ENCODE measurements at regions not wholly inside any gene's neighbourhood (a gene's known extent, or its start where the extent isn't known, plus 50 kb on each side); places are given as distances from the start of the nearest gene placed in this dataset.
"Not testable (repeated sequence)": the region's sequence is repeated elsewhere in the genome, so short reads cannot be mapped to it uniquely, and the experiment has no call there.

DNA sequence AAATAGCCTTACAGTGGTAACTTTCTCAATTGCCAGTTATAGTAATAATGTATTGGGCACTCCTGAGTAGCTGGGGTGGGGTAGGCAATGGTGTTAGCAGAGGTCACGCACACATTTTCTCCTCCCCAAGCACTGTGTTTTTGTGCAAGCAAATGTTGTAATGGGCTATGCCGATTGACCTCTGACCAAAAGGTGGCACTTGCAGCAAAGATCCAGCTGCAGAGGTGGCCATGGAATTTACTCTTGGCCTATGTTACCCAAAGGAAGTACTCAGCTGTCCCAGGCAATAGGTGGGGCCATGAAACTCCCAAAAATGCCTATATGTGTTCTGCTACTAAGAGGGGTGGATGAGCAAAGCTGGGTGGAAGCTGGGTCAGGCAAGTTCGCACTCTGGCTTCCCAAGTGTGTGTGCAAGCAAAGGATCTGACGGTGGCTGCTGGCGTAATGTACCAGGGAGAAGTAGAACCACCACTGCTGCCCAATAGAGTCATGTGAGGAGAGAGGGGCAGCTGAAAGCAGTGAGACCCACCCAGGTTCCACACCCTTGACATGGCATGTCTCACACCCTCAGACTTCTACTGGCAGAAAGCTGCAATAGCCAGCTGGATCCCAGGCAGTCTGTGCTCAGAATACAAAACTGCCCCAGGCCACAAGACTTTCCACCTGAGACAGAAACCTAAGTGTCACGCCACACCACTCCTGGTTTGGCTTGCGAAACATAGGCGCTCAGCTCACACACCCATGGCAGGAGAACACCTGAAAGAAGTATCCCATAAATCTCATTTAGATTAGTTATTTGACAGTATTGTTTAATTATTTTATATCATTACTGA is 353.3 kb upstream of the EMCN start:
- H3K27ac Mint-ChIP-seq, result no peak overlapping the region
- no peaks in the 10 kb centered on the region for H3K4me1 Mint-ChIP-seq (ENCODE audit: low read depth)
- peaks cover 23% of the 10 kb centered on the region for H3K27me3 Mint-ChIP-seq (ENCODE audit: low read depth)
- no peaks in the 10 kb centered on the region for H3K36me3 Mint-ChIP-seq (ENCODE audit: low read depth)
- no peak overlapping the region for H3K4me3 Mint-ChIP-seq
- intact Hi-C loops (cut with micrococcal nuclease), result no loop called here
- CTCF ChIA-PET, result no interaction called here
- no peak for DNase-seq
- peaks cover 3% of the 10 kb centered on the region for H3K9me3 Mint-ChIP-seq

DNA sequence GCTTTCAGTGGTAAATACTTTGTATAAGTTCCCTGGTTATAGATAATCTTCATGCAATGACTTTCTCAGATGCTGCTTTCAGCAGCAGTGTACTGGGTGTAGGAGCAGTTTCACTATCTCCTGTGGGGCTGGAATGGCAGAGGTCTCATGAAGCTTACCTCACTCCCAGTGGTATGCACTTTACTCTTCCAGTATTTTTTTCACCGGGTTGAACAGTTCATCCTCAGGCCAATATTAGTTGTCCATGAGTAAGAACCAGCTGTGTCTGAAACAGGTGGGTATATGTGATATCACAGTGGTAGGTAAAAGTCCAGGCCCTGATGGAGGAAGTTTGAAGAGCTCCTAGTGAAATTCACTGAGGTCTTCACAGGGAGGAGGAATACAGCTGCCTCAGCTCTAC is 351.5 kb upstream of the EMCN start:
- Mint-ChIP-seq H3K4me3 (no peak overlapping the region), H3K27me3 (ENCODE audit: low read depth) (peaks cover 26% of the 10 kb centered on the region), H3K4me1 (ENCODE audit: low read depth) (no peaks in the 10 kb centered on the region), H3K27ac (no peak overlapping the region), H3K36me3 (ENCODE audit: low read depth) (no peaks in the 10 kb centered on the region), H3K9me3 (peaks cover 13% of the 10 kb centered on the region)
- intact Hi-C loops (cut with micrococcal nuclease), result no loop called here
- CTCF ChIA-PET, result no interaction called here
- DNase-seq, result no peak

DNA sequence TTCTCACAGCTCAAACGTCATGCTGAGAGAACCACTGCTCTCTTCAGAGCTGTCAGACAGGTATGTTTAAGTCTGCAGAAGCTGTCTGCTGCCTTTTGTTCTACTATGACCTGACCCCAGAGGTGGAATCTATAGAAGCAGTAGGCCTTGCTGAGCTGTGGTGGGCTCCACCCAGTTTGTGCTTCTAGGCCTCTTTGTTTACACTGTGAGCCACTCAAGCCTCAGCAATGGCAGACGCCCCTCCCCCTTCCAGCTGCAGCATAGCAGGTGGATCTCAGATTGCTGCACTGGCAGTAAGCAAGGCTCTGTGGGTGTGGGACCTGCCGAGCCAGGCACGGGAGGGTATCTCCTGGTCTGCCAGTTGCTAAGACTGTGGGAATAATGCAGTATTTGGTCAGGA is 350.5 kb upstream of the EMCN start:
- H3K4me3 Mint-ChIP-seq; DNase-seq; intact Hi-C loops (cut with micrococcal nuclease); CTCF ChIA-PET; H3K27ac Mint-ChIP-seq; H3K36me3 Mint-ChIP-seq (ENCODE audit: low read depth); H3K4me1 Mint-ChIP-seq (ENCODE audit: low read depth): not testable (repeated sequence)
- Mint-ChIP-seq H3K27me3 (ENCODE audit: low read depth) (peaks cover 26% of the 10 kb centered on the region), H3K9me3 (peaks cover 13% of the 10 kb centered on the region)

GRCh38 chr4:100852326-100852725 is 334.5 kb upstream of the EMCN start:
- H3K36me3 Mint-ChIP-seq (ENCODE audit: low read depth), result no peaks in the 10 kb centered on the region
- no peak for DNase-seq
- H3K9me3 Mint-ChIP-seq, result no peaks in the 10 kb centered on the region
- no peaks in the 10 kb centered on the region for H3K4me1 Mint-ChIP-seq (ENCODE audit: low read depth)
- intact Hi-C loops (cut with micrococcal nuclease), result no loop called here
- no peak overlapping the region for H3K27ac Mint-ChIP-seq
- no peak overlapping the region for H3K4me3 Mint-ChIP-seq
- CTCF ChIA-PET, result no interaction called here
- peaks cover 2% of the 10 kb centered on the region for H3K27me3 Mint-ChIP-seq (ENCODE audit: low read depth)

GRCh38 chr4:100849319-100849718 is 331.5 kb upstream of the EMCN start:
- no peak overlapping the region for H3K4me3 Mint-ChIP-seq

GRCh38 chr4:100848841-100849240 is 331.0 kb upstream of the EMCN start:
- CTCF ChIA-PET, result interaction anchor here (1.2 kb wide), 1 partner anchor 32 kb away, joined by 3 read pairs; no protein-coding TSS in a partner anchor
- peak; percentile 26 for DNase-seq
- Mint-ChIP-seq H3K27me3 (ENCODE audit: low read depth) (peaks cover 2% of the 10 kb centered on the region), H3K4me1 (ENCODE audit: low read depth) (no peaks in the 10 kb centered on the region), H3K4me3 (no peak overlapping the region), H3K36me3 (ENCODE audit: low read depth) (no peaks in the 10 kb centered on the region), H3K27ac (no peak overlapping the region), H3K9me3 (no peaks in the 10 kb centered on the region)
- intact Hi-C loops (cut with micrococcal nuclease), result no loop called here

More at GRCh38 chr4:100849319-100849718, 331.5 kb upstream of the EMCN start:
- Mint-ChIP-seq H3K27me3 (ENCODE audit: low read depth) (peaks cover 2% of the 10 kb centered on the region), H3K27ac (no peak overlapping the region), H3K9me3 (no peaks in the 10 kb centered on the region), H3K36me3 (ENCODE audit: low read depth) (no peaks in the 10 kb centered on the region), H3K4me1 (ENCODE audit: low read depth) (no peaks in the 10 kb centered on the region)
- no peak for DNase-seq
- CTCF ChIA-PET, result interaction anchor here (1.2 kb wide), 1 partner anchor 33 kb away, joined by 3 read pairs; no protein-coding TSS in a partner anchor
- intact Hi-C loops (cut with micrococcal nuclease), result no loop called here

DNA sequence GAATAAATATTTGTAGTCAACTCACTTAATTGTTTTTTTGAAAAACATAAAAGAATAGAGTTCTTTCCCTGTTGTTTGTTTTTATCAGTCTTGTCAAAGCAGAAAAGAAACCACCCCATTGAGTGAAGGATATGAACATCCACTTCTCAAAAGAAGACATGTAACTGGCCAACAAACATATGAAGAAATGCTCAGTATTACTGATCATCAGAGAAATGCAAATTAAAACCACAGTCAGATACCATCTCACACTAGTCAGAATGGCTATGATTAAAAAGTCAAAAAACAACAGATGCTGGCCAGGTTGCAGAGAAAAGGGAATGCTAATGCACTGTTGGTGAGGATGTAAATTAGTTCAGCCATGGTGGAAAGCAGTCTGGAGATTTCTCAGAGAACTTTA is 326.1 kb upstream of the EMCN start:
- H3K36me3 Mint-ChIP-seq (ENCODE audit: low read depth), result no peaks in the 10 kb centered on the region
- H3K9me3 Mint-ChIP-seq, result no peaks in the 10 kb centered on the region
- CTCF ChIA-PET, result no interaction called here
- no peak overlapping the region for H3K4me3 Mint-ChIP-seq
- peaks cover 4% of the 10 kb centered on the region for H3K27me3 Mint-ChIP-seq (ENCODE audit: low read depth)
- intact Hi-C loops (cut with micrococcal nuclease), result no loop called here
- no peak for DNase-seq
- H3K4me1 Mint-ChIP-seq (ENCODE audit: low read depth), result no peaks in the 10 kb centered on the region
- H3K27ac Mint-ChIP-seq, result no peak overlapping the region

DNA sequence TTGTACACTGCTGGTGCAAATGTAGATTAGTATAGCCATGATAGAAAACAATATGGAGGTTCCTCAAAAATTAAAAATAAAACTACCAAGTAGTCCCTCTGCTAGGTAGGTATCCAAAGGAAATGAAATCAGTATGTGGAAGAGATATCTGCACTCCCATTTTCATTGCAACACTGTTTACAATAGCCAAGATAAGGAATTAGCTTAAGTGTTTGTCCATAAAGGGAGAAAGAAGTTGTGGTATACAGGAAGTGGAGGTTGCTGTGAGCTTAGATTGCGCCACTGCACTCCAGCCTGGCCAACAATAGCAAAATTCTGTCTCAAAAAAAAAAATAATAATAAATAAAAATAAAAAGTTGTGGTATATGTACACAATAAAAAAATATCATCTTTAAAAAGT is 325.0 kb upstream of the EMCN start:
- no peak for DNase-seq
- Mint-ChIP-seq H3K4me3 (no peak overlapping the region), H3K36me3 (ENCODE audit: low read depth) (no peaks in the 10 kb centered on the region), H3K27me3 (ENCODE audit: low read depth) (peaks cover 4% of the 10 kb centered on the region), H3K27ac (no peak overlapping the region), H3K9me3 (no peaks in the 10 kb centered on the region), H3K4me1 (ENCODE audit: low read depth) (no peaks in the 10 kb centered on the region)
- CTCF ChIA-PET, result no interaction called here
- intact Hi-C loops (cut with micrococcal nuclease), result no loop called here

DNA sequence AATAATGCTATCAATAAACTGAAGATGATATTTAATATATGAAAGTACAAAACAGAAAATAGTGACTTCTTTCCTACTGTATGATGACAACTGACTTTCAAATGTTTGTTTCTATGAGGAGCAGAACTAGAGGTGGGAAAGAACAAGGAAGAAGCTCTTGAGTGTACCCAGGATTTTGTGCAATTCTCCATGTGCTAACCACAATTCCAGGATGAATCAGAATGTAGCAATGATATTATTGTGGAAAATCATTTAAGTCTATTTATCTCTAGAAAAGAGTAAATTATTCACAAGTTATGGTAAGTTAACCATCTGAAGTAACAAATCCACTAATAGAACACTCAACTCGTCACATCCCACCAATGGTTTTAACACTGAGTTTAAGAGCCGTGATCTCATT is 324.1 kb upstream of the EMCN start:
- intact Hi-C loops (cut with micrococcal nuclease), result no loop called here

DNA sequence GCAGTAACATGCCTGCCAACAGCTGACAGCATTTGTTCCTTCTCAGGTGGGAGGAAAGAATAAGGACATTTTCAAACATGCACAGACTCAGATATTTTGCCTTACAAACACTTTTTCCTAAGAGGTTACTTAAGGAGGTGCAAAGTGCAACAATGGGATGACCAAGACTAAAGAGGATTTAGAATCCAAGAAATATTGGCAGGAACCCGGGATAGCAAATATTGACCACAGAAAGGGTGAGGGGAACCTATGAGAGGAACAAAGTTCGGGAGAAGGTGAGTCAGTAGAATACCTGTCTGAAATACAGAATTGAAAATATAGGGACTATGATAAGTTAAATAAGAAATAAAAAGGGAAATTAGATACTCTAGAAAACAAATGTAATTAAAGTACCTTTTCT is 321.9 kb upstream of the EMCN start:
- Mint-ChIP-seq H3K4me1 (ENCODE audit: low read depth) (no peaks in the 10 kb centered on the region), H3K4me3 (no peak overlapping the region), H3K27ac (no peak overlapping the region), H3K27me3 (ENCODE audit: low read depth) (peaks cover 7% of the 10 kb centered on the region), H3K9me3 (no peaks in the 10 kb centered on the region), H3K36me3 (ENCODE audit: low read depth) (no peaks in the 10 kb centered on the region)
- CTCF ChIA-PET, result no interaction called here
- DNase-seq, result no peak
- intact Hi-C loops (cut with micrococcal nuclease), result no loop called here

More for the DNA sequence above, 324.1 kb upstream of the EMCN start:
- DNase-seq, result no peak
- H3K4me1 Mint-ChIP-seq (ENCODE audit: low read depth), result no peaks in the 10 kb centered on the region
- H3K9me3 Mint-ChIP-seq, result no peaks in the 10 kb centered on the region
- CTCF ChIA-PET, result no interaction called here
- no peaks in the 10 kb centered on the region for H3K36me3 Mint-ChIP-seq (ENCODE audit: low read depth)
- no peak overlapping the region for H3K4me3 Mint-ChIP-seq
- H3K27ac Mint-ChIP-seq, result no peak overlapping the region
- H3K27me3 Mint-ChIP-seq (ENCODE audit: low read depth), result peaks cover 4% of the 10 kb centered on the region

- CTCF ChIA-PET, result no interaction called here
- H3K36me3 Mint-ChIP-seq (ENCODE audit: low read depth), result no peaks in the 10 kb centered on the region
- H3K27me3 Mint-ChIP-seq (ENCODE audit: low read depth), result peaks cover 7% of the 10 kb centered on the region
- no peaks in the 10 kb centered on the region for H3K4me1 Mint-ChIP-seq (ENCODE audit: low read depth)
- no peak for DNase-seq
- no peaks in the 10 kb centered on the region for H3K9me3 Mint-ChIP-seq
- no peak overlapping the region for H3K4me3 Mint-ChIP-seq
- H3K27ac Mint-ChIP-seq, result no peak overlapping the region
- intact Hi-C loops (cut with micrococcal nuclease), result no loop called here
Measured at GRCh38 chr4:100838286-100838685, 320.5 kb upstream of the EMCN start.

GRCh38 chr4:100836929-100837328 is 319.1 kb upstream of the EMCN start:
- Mint-ChIP-seq H3K4me1 (ENCODE audit: low read depth) (no peaks in the 10 kb centered on the region), H3K27ac (no peak overlapping the region), H3K27me3 (ENCODE audit: low read depth) (peaks cover 8% of the 10 kb centered on the region), H3K4me3 (no peak overlapping the region), H3K36me3 (ENCODE audit: low read depth) (no peaks in the 10 kb centered on the region), H3K9me3 (no peaks in the 10 kb centered on the region)
- CTCF ChIA-PET, result no interaction called here
- intact Hi-C loops (cut with micrococcal nuclease), result no loop called here
- no peak for DNase-seq

GRCh38 chr4:100834616-100835015 is 316.8 kb upstream of the EMCN start:
- Mint-ChIP-seq H3K9me3 (peaks cover 2% of the 10 kb centered on the region), H3K4me1 (ENCODE audit: low read depth) (no peaks in the 10 kb centered on the region), H3K36me3 (ENCODE audit: low read depth) (no peaks in the 10 kb centered on the region), H3K27me3 (ENCODE audit: low read depth) (peaks cover 9% of the 10 kb centered on the region), H3K27ac (no peak overlapping the region), H3K4me3 (no peak overlapping the region)
- DNase-seq, result no peak
- CTCF ChIA-PET, result no interaction called here
- intact Hi-C loops (cut with micrococcal nuclease), result no loop called here
